BE2C (cell line): ENCODE measurements at regions not wholly inside any gene's neighbourhood (a gene's known extent, or its start where the extent isn't known, plus 50 kb on each side); places are given as distances from the start of the nearest gene placed in this dataset.

Source experiments
- DNase-seq: peaks from one replicate; pipeline ENCODE4 v3.0.0-alpha.2; 2020
- H3K27me3 ChIP-seq: fragments of 250-450 bp; sonication (Bioruptor Pico); 2 replicates; pipeline ENCODE4 v1.5.1; 2020; ENCODE audit warnings: mild to moderate bottlenecking
- H3K36me3 ChIP-seq: fragments of 250-450 bp; sonication (Bioruptor Pico); 2 replicates; pipeline ENCODE4 v1.5.1; 2020; ENCODE audit warnings: mild to moderate bottlenecking
- H3K4me1 ChIP-seq: fragments of 250-450 bp; sonication (Bioruptor Pico); 2 replicates; pipeline ENCODE4 v1.5.1; 2020
- H3K4me3 ChIP-seq: 2 replicates; pipeline ENCODE4 v1.5.1; 2011; ENCODE audit warnings: low read depth, low read length
- H3K9me3 ChIP-seq: fragments of 250-450 bp; sonication (Bioruptor Pico); 2 replicates; pipeline ENCODE4 v1.5.1; 2020
- TF ChIP-seq, protein P1 (sequence below): IDR thresholded peaks from 2 replicates; pipeline ENCODE4 v1.5.1; 2012; ENCODE audit warnings: mild to moderate bottlenecking, low read depth, low read length

DNA sequence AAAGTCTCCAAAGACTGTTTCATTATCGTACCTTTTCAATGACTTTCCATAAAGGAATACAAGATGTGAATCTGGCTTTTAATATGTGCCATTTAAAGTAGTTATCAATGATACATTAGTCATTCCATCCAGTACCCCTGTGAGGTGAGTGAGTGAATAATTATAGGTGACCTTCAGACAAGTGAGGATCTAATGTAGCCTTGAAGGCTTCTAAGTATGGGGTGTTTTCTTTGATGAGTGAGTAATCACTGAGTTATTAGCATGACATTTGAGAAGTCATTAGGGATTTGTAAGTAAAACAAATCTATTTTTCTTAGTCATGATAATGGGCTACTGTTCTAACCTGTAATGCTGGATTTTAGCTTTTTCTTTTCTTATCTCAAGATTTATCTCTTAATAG, 831.4 kb downstream of the ADGRL2 start:
- H3K27me3 ChIP-seq: no peaks in the 10 kb centered on the region
- no peak for DNase-seq
- H3K4me3 ChIP-seq: no peak overlapping the region
- no peaks in the 10 kb centered on the region for H3K4me1 ChIP-seq
- TF ChIP-seq, protein P1, sequence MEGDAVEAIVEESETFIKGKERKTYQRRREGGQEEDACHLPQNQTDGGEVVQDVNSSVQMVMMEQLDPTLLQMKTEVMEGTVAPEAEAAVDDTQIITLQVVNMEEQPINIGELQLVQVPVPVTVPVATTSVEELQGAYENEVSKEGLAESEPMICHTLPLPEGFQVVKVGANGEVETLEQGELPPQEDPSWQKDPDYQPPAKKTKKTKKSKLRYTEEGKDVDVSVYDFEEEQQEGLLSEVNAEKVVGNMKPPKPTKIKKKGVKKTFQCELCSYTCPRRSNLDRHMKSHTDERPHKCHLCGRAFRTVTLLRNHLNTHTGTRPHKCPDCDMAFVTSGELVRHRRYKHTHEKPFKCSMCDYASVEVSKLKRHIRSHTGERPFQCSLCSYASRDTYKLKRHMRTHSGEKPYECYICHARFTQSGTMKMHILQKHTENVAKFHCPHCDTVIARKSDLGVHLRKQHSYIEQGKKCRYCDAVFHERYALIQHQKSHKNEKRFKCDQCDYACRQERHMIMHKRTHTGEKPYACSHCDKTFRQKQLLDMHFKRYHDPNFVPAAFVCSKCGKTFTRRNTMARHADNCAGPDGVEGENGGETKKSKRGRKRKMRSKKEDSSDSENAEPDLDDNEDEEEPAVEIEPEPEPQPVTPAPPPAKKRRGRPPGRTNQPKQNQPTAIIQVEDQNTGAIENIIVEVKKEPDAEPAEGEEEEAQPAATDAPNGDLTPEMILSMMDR: no peak
- H3K9me3 ChIP-seq: no peaks in the 10 kb centered on the region
- no peaks in the 10 kb centered on the region for H3K36me3 ChIP-seq

DNA sequence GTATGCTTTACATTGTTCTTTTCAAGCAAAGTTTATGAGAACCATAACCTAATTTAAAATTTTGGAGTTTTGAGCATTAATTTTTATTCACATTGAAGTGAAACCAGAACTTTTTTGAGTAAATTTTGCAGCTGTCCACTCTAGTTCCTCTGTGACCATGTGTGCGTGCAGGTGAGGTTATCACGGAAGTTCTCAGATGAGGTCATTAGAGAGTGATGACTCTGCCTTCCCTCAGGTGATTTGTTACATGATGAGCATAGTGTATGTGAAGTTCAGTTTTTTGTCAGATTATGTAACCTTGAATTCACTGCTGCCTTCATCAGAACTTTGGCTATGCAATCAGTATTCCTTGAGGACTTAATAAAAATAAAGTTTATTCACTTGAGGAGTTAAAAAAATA, 828.2 kb downstream of the ADGRL2 start:
- Histone ChIP-seq H3K9me3 (no peaks in the 10 kb centered on the region), H3K36me3 (no peaks in the 10 kb centered on the region), H3K4me1 (no peaks in the 10 kb centered on the region), H3K27me3 (no peaks in the 10 kb centered on the region), H3K4me3 (no peak overlapping the region)
- TF ChIP-seq, protein P1: no peak
- no peak for DNase-seq

DNA sequence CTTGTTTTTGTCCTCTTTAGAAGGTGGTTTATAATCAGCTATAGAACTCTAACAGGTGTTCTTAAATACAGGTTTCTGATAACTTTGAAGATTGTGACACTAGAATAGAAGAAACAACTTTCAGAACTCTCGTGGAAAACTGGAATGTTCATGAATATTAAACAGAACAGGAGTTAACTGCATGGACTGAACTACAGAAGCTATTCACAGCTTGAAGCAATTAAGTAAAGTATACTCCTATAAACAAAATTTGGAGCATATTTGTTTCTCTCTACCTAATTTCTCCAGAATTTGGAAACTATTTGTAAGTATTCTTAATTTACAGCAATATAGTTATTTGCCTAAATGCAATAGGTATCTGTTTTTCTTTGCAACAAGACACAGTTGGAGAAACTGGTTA, 824.8 kb downstream of the ADGRL2 start:
- Histone ChIP-seq H3K9me3 (no peaks in the 10 kb centered on the region), H3K27me3 (no peaks in the 10 kb centered on the region), H3K36me3 (no peaks in the 10 kb centered on the region), H3K4me1 (no peaks in the 10 kb centered on the region), H3K4me3 (no peak overlapping the region)
- no peak for DNase-seq
- TF ChIP-seq, protein P1: no peak

DNA sequence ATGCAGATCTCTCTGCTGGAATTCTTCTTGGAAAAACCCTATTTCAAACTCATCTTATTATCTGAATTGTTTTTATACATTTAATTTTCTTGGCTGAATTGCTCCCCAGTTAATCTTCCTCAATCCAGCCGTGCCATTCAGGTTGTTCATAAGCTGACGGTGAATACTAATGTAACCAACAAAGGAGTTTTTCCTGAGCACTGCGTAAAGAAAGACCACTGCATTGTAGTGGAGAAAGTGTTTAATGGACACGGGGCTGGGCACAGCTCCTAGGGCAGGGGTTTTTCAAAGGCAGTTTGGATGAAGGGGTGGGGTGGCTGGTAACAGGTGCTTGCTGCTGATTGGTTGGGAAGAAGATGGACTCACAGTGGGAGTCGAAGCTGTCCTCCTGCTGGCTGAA, 820.3 kb downstream of the ADGRL2 start:
- no peaks in the 10 kb centered on the region for H3K4me1 ChIP-seq
- no peak for DNase-seq
- H3K36me3 ChIP-seq: no peaks in the 10 kb centered on the region
- TF ChIP-seq, protein P1: no peak
- H3K9me3 ChIP-seq: no peaks in the 10 kb centered on the region
- no peak overlapping the region for H3K4me3 ChIP-seq
- no peaks in the 10 kb centered on the region for H3K27me3 ChIP-seq

DNA sequence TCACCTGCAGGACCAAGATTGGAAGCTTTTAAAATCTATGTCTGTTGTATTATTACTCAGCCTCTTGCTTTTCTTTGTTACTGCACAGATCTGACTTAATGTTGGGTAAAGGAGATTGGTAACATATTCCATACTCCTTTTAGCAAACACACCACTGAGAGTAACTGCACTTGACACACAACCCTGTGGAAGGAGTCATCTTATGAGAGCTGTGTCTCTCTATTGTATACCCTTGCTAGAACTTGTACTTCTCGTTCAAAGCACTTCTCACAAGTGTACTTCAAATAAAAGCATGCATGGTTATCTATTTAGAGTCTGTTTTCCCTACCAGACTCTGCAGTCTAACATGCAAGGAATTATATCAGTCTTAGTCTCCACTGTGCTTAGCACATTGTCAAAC, 813.4 kb downstream of the ADGRL2 start:
- H3K9me3 ChIP-seq: no peaks in the 10 kb centered on the region
- H3K4me1 ChIP-seq: no peaks in the 10 kb centered on the region
- no peak for DNase-seq
- H3K4me3 ChIP-seq: no peak overlapping the region
- TF ChIP-seq, protein P1: no peak
- no peaks in the 10 kb centered on the region for H3K27me3 ChIP-seq
- no peaks in the 10 kb centered on the region for H3K36me3 ChIP-seq

DNA sequence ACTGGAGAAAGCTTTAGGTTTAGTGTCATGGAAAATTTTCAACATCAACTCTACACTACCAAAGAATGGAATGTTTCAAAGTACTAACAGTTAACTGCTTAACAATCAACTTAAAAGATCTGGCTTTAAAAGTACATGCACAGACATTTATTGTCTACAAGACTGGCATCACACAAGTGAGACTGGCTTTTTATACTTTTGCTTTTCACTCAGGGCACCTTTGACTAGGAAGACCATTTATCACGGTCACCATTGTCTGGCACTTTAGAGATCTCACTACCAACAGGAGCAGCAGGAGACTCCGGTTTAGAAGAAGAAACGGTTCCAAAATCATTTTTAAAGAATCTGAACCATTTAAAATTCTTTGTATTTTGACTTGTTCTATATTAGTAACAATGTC, 812.3 kb downstream of the ADGRL2 start:
- DNase-seq: no peak
- TF ChIP-seq, protein P1: no peak
- Histone ChIP-seq H3K9me3 (no peaks in the 10 kb centered on the region), H3K36me3 (no peaks in the 10 kb centered on the region), H3K4me3 (no peak overlapping the region), H3K4me1 (no peaks in the 10 kb centered on the region), H3K27me3 (no peaks in the 10 kb centered on the region)
